Gastroesophageal sphincter (tissue), 3 donors: ENCODE measurements at regions not wholly inside any gene's neighbourhood (a gene's known extent, or its start where the extent isn't known, plus 50 kb on each side); places are given as distances from the start of the nearest gene placed in this dataset.

Experiments
- CTCF ChIP-seq, 4 experiments: fragments of 200-600 bp in 2 of 4; fragments of 450-650 bp in 2 of 4; sonication (generic) in 1 of 4; IDR thresholded peaks; one replicate each; pipeline ENCODE4 v1.5.1; 2017 to 2019; ENCODE audit warnings: antibody characterized with exemption in 4 of 4, mild to moderate bottlenecking in 2 of 4, moderate library complexity in 2 of 4
- POLR2A ChIP-seq, 2 donors: fragments of 450-650 bp; IDR thresholded peaks; one replicate each; pipeline ENCODE4 v1.6.1; 2017; ENCODE audit warnings: antibody characterized with exemption in 2 of 2, mild to moderate bottlenecking in 2 of 2, moderate library complexity in 1 of 2
- POLR2AphosphoS5 ChIP-seq: sonication (generic); formaldehyde crosslinking; IDR thresholded peaks from one replicate; pipeline ENCODE4 v1.6.1; 2017; ENCODE audit warnings: antibody characterized with exemption

- TF ChIP-seq CTCF (IDR thresholded peaks at IDR 0.05) (no peak), POLR2A (IDR thresholded peaks at IDR 0.05) (no peak), POLR2AphosphoS5 (no peak)
Measured at GRCh38 chr4:185885604-185886003, 73.6 kb upstream of the SORBS2 start.
